COR-L47 (cell line): ENCODE measurements at regions not wholly inside any gene's neighbourhood (a gene's known extent, or its start where the extent isn't known, plus 50 kb on each side); places are given as distances from the start of the nearest gene placed in this dataset.

Experiments
- DNase-seq: peaks from one replicate; lab custom pipeline; 2025; lab: John Stamatoyannopoulos, UW

- DNase-seq, result no peak
These were observed 68.1 kb upstream of the SFMBT2 start for GRCh38 chr10:7478727-7479457.

- DNase-seq, result no peak
These were observed 66.9 kb upstream of the SFMBT2 start for GRCh38 chr10:7477538-7478334.

GRCh38 chr10:7475939-7476338, 65.1 kb upstream of the SFMBT2 start:
- no peak for DNase-seq

- DNase-seq, result peak; percentile 76
These were observed 64.4 kb upstream of the SFMBT2 start for GRCh38 chr10:7475046-7475911.

GRCh38 chr10:7474388-7474787, 63.6 kb upstream of the SFMBT2 start:
- DNase-seq, result no peak

GRCh38 chr10:7473474-7473873, 62.6 kb upstream of the SFMBT2 start:
- DNase-seq, result no peak

GRCh38 chr10:7471720-7472367, 61.0 kb upstream of the SFMBT2 start:
- DNase-seq, result peak; percentile 7

- DNase-seq, result no peak
These were observed 59.5 kb upstream of the SFMBT2 start for GRCh38 chr10:7470371-7470770.

GRCh38 chr10:7467031-7467667, 56.3 kb upstream of the SFMBT2 start:
- no peak for DNase-seq

- DNase-seq, result no peak
These were observed 53.9 kb upstream of the SFMBT2 start for GRCh38 chr10:7464691-7465090.
